ENCODE measurements at regions not wholly inside any gene's neighbourhood (a gene's known extent, or its start where the extent isn't known, plus 50 kb on each side); places are given as distances from the start of the nearest gene placed in this dataset.
"Not testable (repeated sequence)": the region's sequence is repeated elsewhere in the genome, so short reads cannot be mapped to it uniquely, and the experiment has no call there.

- no peak overlapping the region for H3K4me3 Mint-ChIP-seq
- peaks cover 7% of the 10 kb centered on the region for H3K27me3 Mint-ChIP-seq
- no peak for ATAC-seq (replicated peaks; ENCODE audit: extremely low read depth, poor library complexity, severe bottlenecking)
- no peaks in the 10 kb centered on the region for H3K36me3 Mint-ChIP-seq (ENCODE audit: insufficient read depth)
- H3K4me1 Mint-ChIP-seq, result no peaks in the 10 kb centered on the region
- H3K27ac Mint-ChIP-seq (ENCODE audit: low read depth), result no peak overlapping the region
- no peaks in the 10 kb centered on the region for H3K9me3 Mint-ChIP-seq
- no peak for DNase-seq (ENCODE audit: low spot score in 2 of 2)
These were observed 196.0 kb downstream of the DUSP6 start for GRCh38 chr12:89156340-89156739.

GRCh38 chr12:89155826-89156225 is 196.5 kb downstream of the DUSP6 start:
- ATAC-seq (replicated peaks; ENCODE audit: extremely low read depth, poor library complexity, severe bottlenecking) (no peak), DNase-seq (ENCODE audit: low spot score in 2 of 2) (no peak)
- no peak overlapping the region for H3K4me3 Mint-ChIP-seq
- H3K9me3 Mint-ChIP-seq, result peaks cover 3% of the 10 kb centered on the region
- H3K36me3 Mint-ChIP-seq (ENCODE audit: insufficient read depth), result no peaks in the 10 kb centered on the region
- H3K27ac Mint-ChIP-seq (ENCODE audit: low read depth), result no peak overlapping the region
- peaks cover 7% of the 10 kb centered on the region for H3K27me3 Mint-ChIP-seq
- no peaks in the 10 kb centered on the region for H3K4me1 Mint-ChIP-seq

- Mint-ChIP-seq H3K4me3 (no peak overlapping the region), H3K4me1 (no peaks in the 10 kb centered on the region), H3K9me3 (peaks cover 6% of the 10 kb centered on the region), H3K27ac (ENCODE audit: low read depth) (no peak overlapping the region), H3K36me3 (ENCODE audit: insufficient read depth) (no peaks in the 10 kb centered on the region), H3K27me3 (peaks cover 7% of the 10 kb centered on the region)
- no peak for DNase-seq (ENCODE audit: low spot score in 2 of 2)
- no peak for ATAC-seq (replicated peaks; ENCODE audit: extremely low read depth, poor library complexity, severe bottlenecking)
These were observed 197.4 kb downstream of the DUSP6 start for GRCh38 chr12:89154743-89155499.

GRCh38 chr12:89153341-89153740 is 199.0 kb downstream of the DUSP6 start:
- no peak for ATAC-seq (replicated peaks; ENCODE audit: extremely low read depth, poor library complexity, severe bottlenecking)
- Mint-ChIP-seq H3K9me3 (peaks cover 6% of the 10 kb centered on the region), H3K4me1 (no peaks in the 10 kb centered on the region), H3K36me3 (ENCODE audit: insufficient read depth) (no peaks in the 10 kb centered on the region), H3K27ac (ENCODE audit: low read depth) (no peak overlapping the region), H3K27me3 (peaks cover 7% of the 10 kb centered on the region), H3K4me3 (no peak overlapping the region)
- DNase-seq (ENCODE audit: low spot score in 2 of 2), result no peak

GRCh38 chr12:89151536-89151935 is 200.8 kb downstream of the DUSP6 start:
- no peak for DNase-seq (ENCODE audit: low spot score in 2 of 2)
- H3K27ac Mint-ChIP-seq (ENCODE audit: low read depth), result no peak overlapping the region
- no peak for ATAC-seq (replicated peaks; ENCODE audit: extremely low read depth, poor library complexity, severe bottlenecking)
- H3K36me3 Mint-ChIP-seq (ENCODE audit: insufficient read depth), result no peaks in the 10 kb centered on the region
- no peak overlapping the region for H3K4me3 Mint-ChIP-seq
- no peaks in the 10 kb centered on the region for H3K4me1 Mint-ChIP-seq
- no peaks in the 10 kb centered on the region for H3K27me3 Mint-ChIP-seq
- H3K9me3 Mint-ChIP-seq, result peaks cover 6% of the 10 kb centered on the region

- not testable (repeated sequence) for H3K27ac Mint-ChIP-seq (ENCODE audit: low read depth); H3K36me3 Mint-ChIP-seq (ENCODE audit: insufficient read depth); H3K9me3 Mint-ChIP-seq; ATAC-seq (replicated peaks; ENCODE audit: extremely low read depth, poor library complexity, severe bottlenecking); H3K4me1 Mint-ChIP-seq; H3K4me3 Mint-ChIP-seq; H3K27me3 Mint-ChIP-seq; DNase-seq (ENCODE audit: low spot score in 2 of 2)
These were observed 201.5 kb downstream of the DUSP6 start for GRCh38 chr12:89150789-89151188.

GRCh38 chr12:89140602-89141238 is 211.6 kb downstream of the DUSP6 start:
- ATAC-seq (replicated peaks; ENCODE audit: extremely low read depth, poor library complexity, severe bottlenecking) (no peak), DNase-seq (ENCODE audit: low spot score in 2 of 2) (no peak)
- H3K27ac Mint-ChIP-seq (ENCODE audit: low read depth), result no peak overlapping the region
- no peaks in the 10 kb centered on the region for H3K9me3 Mint-ChIP-seq
- H3K4me1 Mint-ChIP-seq, result no peaks in the 10 kb centered on the region
- no peaks in the 10 kb centered on the region for H3K36me3 Mint-ChIP-seq (ENCODE audit: insufficient read depth)
- no peak overlapping the region for H3K4me3 Mint-ChIP-seq
- H3K27me3 Mint-ChIP-seq, result peaks cover 10% of the 10 kb centered on the region

- Mint-ChIP-seq H3K9me3 (no peaks in the 10 kb centered on the region), H3K4me3 (no peak overlapping the region), H3K27ac (ENCODE audit: low read depth) (no peak overlapping the region), H3K36me3 (ENCODE audit: insufficient read depth) (no peaks in the 10 kb centered on the region), H3K27me3 (peaks cover 5% of the 10 kb centered on the region), H3K4me1 (no peaks in the 10 kb centered on the region)
- ATAC-seq (replicated peaks; ENCODE audit: extremely low read depth, poor library complexity, severe bottlenecking) (no peak), DNase-seq (ENCODE audit: low spot score in 2 of 2) (no peak)
These were observed 212.2 kb downstream of the DUSP6 start for GRCh38 chr12:89140141-89140540.

- no peaks in the 10 kb centered on the region for H3K9me3 Mint-ChIP-seq
- no peaks in the 10 kb centered on the region for H3K36me3 Mint-ChIP-seq (ENCODE audit: insufficient read depth)
- no peak for DNase-seq (ENCODE audit: low spot score in 2 of 2)
- H3K27ac Mint-ChIP-seq (ENCODE audit: low read depth), result no peak overlapping the region
- H3K27me3 Mint-ChIP-seq, result no peaks in the 10 kb centered on the region
- no peak overlapping the region for H3K4me3 Mint-ChIP-seq
- no peaks in the 10 kb centered on the region for H3K4me1 Mint-ChIP-seq
- no peak for ATAC-seq (replicated peaks; ENCODE audit: extremely low read depth, poor library complexity, severe bottlenecking)
These were observed 212.9 kb downstream of the DUSP6 start for GRCh38 chr12:89139390-89139789.

- Mint-ChIP-seq H3K4me3 (no peak overlapping the region), H3K9me3 (no peaks in the 10 kb centered on the region), H3K27me3 (no peaks in the 10 kb centered on the region), H3K36me3 (ENCODE audit: insufficient read depth) (no peaks in the 10 kb centered on the region), H3K4me1 (no peaks in the 10 kb centered on the region), H3K27ac (ENCODE audit: low read depth) (no peak overlapping the region)
- ATAC-seq (replicated peaks; ENCODE audit: extremely low read depth, poor library complexity, severe bottlenecking) (no peak), DNase-seq (ENCODE audit: low spot score in 2 of 2) (no peak)
These were observed 214.1 kb downstream of the DUSP6 start for GRCh38 chr12:89138048-89138852.

- ATAC-seq (replicated peaks; ENCODE audit: extremely low read depth, poor library complexity, severe bottlenecking) (no peak), DNase-seq (ENCODE audit: low spot score in 2 of 2) (no peak)
- Mint-ChIP-seq H3K36me3 (ENCODE audit: insufficient read depth) (no peaks in the 10 kb centered on the region), H3K4me1 (no peaks in the 10 kb centered on the region), H3K9me3 (no peaks in the 10 kb centered on the region), H3K27me3 (no peaks in the 10 kb centered on the region), H3K27ac (ENCODE audit: low read depth) (no peak overlapping the region), H3K4me3 (no peak overlapping the region)
These were observed 216.2 kb downstream of the DUSP6 start for GRCh38 chr12:89135976-89136634.

GRCh38 chr12:89134213-89134770 is 218.0 kb downstream of the DUSP6 start:
- no peak overlapping the region for H3K4me3 Mint-ChIP-seq
- no peaks in the 10 kb centered on the region for H3K4me1 Mint-ChIP-seq
- H3K36me3 Mint-ChIP-seq (ENCODE audit: insufficient read depth), result no peaks in the 10 kb centered on the region
- H3K9me3 Mint-ChIP-seq, result no peaks in the 10 kb centered on the region
- no peak for ATAC-seq (replicated peaks; ENCODE audit: extremely low read depth, poor library complexity, severe bottlenecking)
- no peaks in the 10 kb centered on the region for H3K27me3 Mint-ChIP-seq
- no peak overlapping the region for H3K27ac Mint-ChIP-seq (ENCODE audit: low read depth)
- no peak for DNase-seq (ENCODE audit: low spot score in 2 of 2)
